Cardiac muscle cell (in vitro differentiated cells and primary cell): ENCODE measurements at regions not wholly inside any gene's neighbourhood (a gene's known extent, or its start where the extent isn't known, plus 50 kb on each side); places are given as distances from the start of the nearest gene placed in this dataset.

Experiments
- DNase-seq, 2 donors: peaks; one replicate each; pipeline versions ENCODE4 v3.0.0 to v3.0.0-alpha.2; 2010 to 2017; ENCODE audit warnings: low read depth in 1 of 2, low spot score in 1 of 2
- H3K27ac ChIP-seq: fragments of 200-600 bp; sonication (generic); 2 replicates; pipeline ENCODE4 v1.5.1; 2016
- H3K27me3 ChIP-seq: fragments of 200-600 bp; sonication (generic); 2 replicates; pipeline ENCODE4 v1.6.0; 2016; ENCODE audit warnings: control low read depth
- H3K36me3 ChIP-seq: fragments of 200-600 bp; sonication (generic); 2 replicates; pipeline ENCODE4 v1.5.1; 2016; ENCODE audit warnings: control low read depth
- H3K4me1 ChIP-seq: fragments of 200-600 bp; sonication (generic); 2 replicates; pipeline ENCODE4 v1.8.1; 2017; ENCODE audit warnings: low read depth, mild to moderate bottlenecking, mixed run types
- H3K4me3 ChIP-seq: fragments of 200-600 bp; sonication (generic); 2 replicates; pipeline ENCODE4 v1.5.1; 2016; ENCODE audit warnings: mild to moderate bottlenecking
- H3K9me3 ChIP-seq: fragments of 200-600 bp; sonication (generic); 2 replicates; pipeline ENCODE4 v1.5.1; 2017; ENCODE audit warnings: low read depth, mild to moderate bottlenecking, control low read depth
- CTCF ChIP-seq: IDR thresholded peaks from 2 replicates; pipeline ENCODE4 v1.5.1; 2012; ENCODE audit warnings: low read depth, mild to moderate bottlenecking, low read length

- no peak for DNase-seq
- H3K36me3 ChIP-seq = no peaks in the 10 kb centered on the region
- no peak overlapping the region for H3K4me3 ChIP-seq
- peaks cover 27% of the 10 kb centered on the region for H3K27me3 ChIP-seq
- TF ChIP-seq CTCF = no peak
- H3K27ac ChIP-seq = no peak overlapping the region
- peaks cover 22% of the 10 kb centered on the region for H3K4me1 ChIP-seq
- no peaks in the 10 kb centered on the region for H3K9me3 ChIP-seq
These were observed 124.8 kb upstream of the UBE3A start for GRCh38 chr15:25563596-25563995.

DNA sequence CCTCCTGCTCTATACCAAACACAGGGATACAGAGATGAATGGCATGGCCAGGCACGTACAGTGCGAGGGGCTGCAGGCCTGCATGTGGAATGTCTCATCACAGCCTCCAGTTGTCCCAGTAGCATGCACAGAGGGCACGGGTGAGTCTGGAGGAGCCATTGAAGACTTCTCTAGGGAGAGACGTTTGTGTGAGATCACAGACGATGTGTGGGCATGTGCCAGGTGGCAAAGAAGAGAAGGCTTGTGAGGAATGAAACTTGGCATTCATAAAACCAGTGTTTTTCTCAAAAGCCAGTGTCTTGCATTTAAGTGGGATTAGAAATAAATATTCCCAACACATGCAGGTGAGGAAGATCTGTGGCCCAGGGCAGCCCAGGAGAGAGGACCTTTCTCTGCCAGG lies 119.1 kb upstream of the UBE3A start:
- Histone ChIP-seq H3K27me3 (peaks cover 57% of the 10 kb centered on the region), H3K4me1 (no peaks in the 10 kb centered on the region), H3K9me3 (no peaks in the 10 kb centered on the region), H3K27ac (no peak overlapping the region), H3K4me3 (no peak overlapping the region), H3K36me3 (no peaks in the 10 kb centered on the region)
- no peak for DNase-seq
- no peak for TF ChIP-seq CTCF

DNA sequence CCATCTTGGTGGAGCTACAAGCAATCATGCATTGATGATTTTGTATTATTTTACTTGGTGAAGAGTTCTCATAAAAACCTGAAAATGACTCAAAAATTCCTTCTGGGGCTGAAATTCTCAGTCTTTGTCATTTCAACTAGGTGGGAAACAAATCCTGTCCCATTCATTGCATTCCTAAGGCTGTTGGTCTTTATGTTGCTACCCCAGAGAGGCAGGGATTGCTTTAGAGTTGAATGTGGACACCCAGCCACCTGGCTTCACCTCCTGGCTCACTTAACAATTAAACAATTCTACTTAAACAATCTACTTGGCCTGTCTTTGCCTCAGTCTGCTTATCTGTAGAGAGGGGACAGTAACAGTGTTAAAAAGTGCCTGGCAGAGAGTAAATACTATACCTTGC lies 117.3 kb upstream of the UBE3A start:
- Histone ChIP-seq H3K9me3 (no peaks in the 10 kb centered on the region), H3K4me3 (no peak overlapping the region), H3K27ac (no peak overlapping the region), H3K27me3 (peaks cover 50% of the 10 kb centered on the region), H3K36me3 (no peaks in the 10 kb centered on the region), H3K4me1 (no peaks in the 10 kb centered on the region)
- DNase-seq = no peak
- TF ChIP-seq CTCF = no peak

DNA sequence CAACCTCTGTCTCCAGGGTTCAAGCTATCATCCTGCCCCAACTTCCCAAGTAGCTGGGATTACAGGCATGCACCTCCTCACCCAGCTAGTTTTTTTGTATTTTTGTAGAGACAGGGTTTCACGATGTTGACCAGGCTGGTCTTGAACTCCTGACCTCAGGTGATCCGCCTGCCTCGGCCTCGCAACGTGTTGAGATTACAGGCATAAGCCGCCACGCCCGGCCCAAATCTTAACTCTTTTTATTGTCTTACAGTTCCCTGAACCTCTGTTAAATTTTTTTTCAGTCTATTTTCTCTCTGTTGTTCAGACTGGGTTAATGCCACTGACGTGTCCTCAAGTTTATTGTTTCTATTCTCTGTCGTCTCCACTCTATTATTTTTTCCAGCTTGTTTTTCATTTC lies 115.8 kb upstream of the UBE3A start:
- H3K36me3 ChIP-seq = no peaks in the 10 kb centered on the region
- H3K4me1 ChIP-seq = no peaks in the 10 kb centered on the region
- DNase-seq = no peak
- H3K4me3 ChIP-seq = no peak overlapping the region
- no peaks in the 10 kb centered on the region for H3K9me3 ChIP-seq
- peaks cover 38% of the 10 kb centered on the region for H3K27me3 ChIP-seq
- no peak for TF ChIP-seq CTCF
- no peak overlapping the region for H3K27ac ChIP-seq

DNA sequence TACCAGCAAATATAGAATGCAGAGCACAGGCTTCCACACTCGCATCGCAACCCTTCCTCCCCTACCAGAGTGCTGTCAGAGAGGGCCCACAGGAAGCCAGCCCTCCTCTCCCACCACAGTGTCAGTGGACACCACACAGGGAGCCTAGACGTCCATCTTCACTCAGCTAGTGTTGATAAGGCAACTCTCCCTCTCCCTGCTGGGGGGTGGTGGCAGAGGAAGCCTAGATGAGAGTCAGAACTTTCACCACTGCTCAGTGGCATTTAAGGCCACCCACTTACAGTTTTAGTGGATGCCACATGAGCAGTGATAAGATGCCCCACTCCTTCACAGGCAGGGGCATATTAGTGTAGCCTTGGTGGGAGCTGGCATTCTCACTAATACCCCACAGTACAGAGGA lies 109.8 kb upstream of the UBE3A start:
- Histone ChIP-seq H3K4me3 (no peak overlapping the region), H3K27ac (no peak overlapping the region), H3K27me3 (no peaks in the 10 kb centered on the region), H3K9me3 (no peaks in the 10 kb centered on the region), H3K4me1 (peaks cover 5% of the 10 kb centered on the region), H3K36me3 (no peaks in the 10 kb centered on the region)
- no peak for TF ChIP-seq CTCF
- no peak for DNase-seq

- no peaks in the 10 kb centered on the region for H3K9me3 ChIP-seq
- no peaks in the 10 kb centered on the region for H3K36me3 ChIP-seq
- TF ChIP-seq CTCF = no peak
- H3K27me3 ChIP-seq = no peaks in the 10 kb centered on the region
- DNase-seq = no peak
- peaks cover 18% of the 10 kb centered on the region for H3K4me1 ChIP-seq
- H3K4me3 ChIP-seq = no peak overlapping the region
- H3K27ac ChIP-seq = no peak overlapping the region
These were observed 107.1 kb upstream of the UBE3A start for GRCh38 chr15:25545889-25546288.
